ENCODE measurements at regions not wholly inside any gene's neighbourhood (a gene's known extent, or its start where the extent isn't known, plus 50 kb on each side); places are given as distances from the start of the nearest gene placed in this dataset.

- FAIRE-seq = no peak
- H3K4me1 ChIP-seq (ENCODE audit: control insufficient read depth, extremely low read depth, insufficient read depth, low read length) = peaks cover 3% of the 10 kb centered on the region
- DNase-seq (ENCODE audit: low read depth, low spot score) = no peak
Observed at GRCh38 chr2:13533524-13533922, 816.8 kb downstream of the TRIB2 start.

GRCh38 chr2:13536941-13537340 is 820.2 kb downstream of the TRIB2 start:
- Histone ChIP-seq H3K79me2 (ENCODE audit: control insufficient read depth, insufficient read depth, low read length) (no peaks in the 10 kb centered on the region), H3K36me3 (ENCODE audit: control insufficient read depth in 2 of 2, extremely low read depth in 1 of 2, insufficient read depth in 2 of 2, low read length in 2 of 2) (no peaks in the 10 kb centered on the region), H3K4me2 (ENCODE audit: control insufficient read depth, extremely low read depth, insufficient read depth, low read depth, low read length) (no peak overlapping the region), H3K9me3 (ENCODE audit: control insufficient read depth, low read depth, low read length) (no peaks in the 10 kb centered on the region), H4K20me1 (ENCODE audit: control insufficient read depth, extremely low read depth, insufficient read depth, low read length) (no peaks in the 10 kb centered on the region), H3K4me3 (ENCODE audit: control insufficient read depth in 2 of 3, extremely low read depth in 1 of 3, insufficient read depth in 2 of 3, low read depth in 1 of 3, low read length in 3 of 3) (no peak overlapping the region), H3K9me1 (ENCODE audit: control insufficient read depth, extremely low read depth, insufficient read depth, low read length) (no peaks in the 10 kb centered on the region), H3K4me1 (ENCODE audit: control insufficient read depth, extremely low read depth, insufficient read depth, low read length) (peaks cover 3% of the 10 kb centered on the region), H2AFZ (ENCODE audit: control insufficient read depth, low read length) (no peak overlapping the region), H3K27ac (ENCODE audit: control insufficient read depth, insufficient read depth, low read length) (no peak overlapping the region), H3K9ac (ENCODE audit: control insufficient read depth, extremely low read depth, insufficient read depth, low read length) (no peak overlapping the region), H3K27me3 (ENCODE audit: control insufficient read depth, extremely low read depth, insufficient read depth, low read length) (no peaks in the 10 kb centered on the region)
- dilution Hi-C loops (cut with MboI; ENCODE audit: extremely low pct_ligation_motif_present, low sequenced_read_pairs) = no loop called here
- FAIRE-seq (no peak), DNase-seq (ENCODE audit: low read depth, low spot score) (no peak)
- no peak for TF ChIP-seq EZH2 (IDR thresholded peaks at IDR 0.05; ENCODE audit: low read length)
- TF ChIP-seq CTCF (optimal IDR thresholded peaks at IDR 0.05 in 1 of 3, IDR thresholded peaks at IDR 0.05 in 1 of 3, conservative IDR thresholded peaks at IDR 0.05 in 1 of 3; ENCODE audit: extremely low read depth in 1 of 3, insufficient read depth in 2 of 3, low read length in 3 of 3) = no peak

More at GRCh38 chr2:13533524-13533922, 816.8 kb downstream of the TRIB2 start:
- H3K9me1 ChIP-seq (ENCODE audit: control insufficient read depth, extremely low read depth, insufficient read depth, low read length) = no peaks in the 10 kb centered on the region
- no peak overlapping the region for H3K4me2 ChIP-seq (ENCODE audit: control insufficient read depth, extremely low read depth, insufficient read depth, low read depth, low read length)
- H3K79me2 ChIP-seq (ENCODE audit: control insufficient read depth, insufficient read depth, low read length) = no peaks in the 10 kb centered on the region
- H4K20me1 ChIP-seq (ENCODE audit: control insufficient read depth, extremely low read depth, insufficient read depth, low read length) = no peaks in the 10 kb centered on the region
- no peak overlapping the region for H3K4me3 ChIP-seq (ENCODE audit: control insufficient read depth in 2 of 3, extremely low read depth in 1 of 3, insufficient read depth in 2 of 3, low read depth in 1 of 3, low read length in 3 of 3)
- dilution Hi-C loops (cut with MboI; ENCODE audit: extremely low pct_ligation_motif_present, low sequenced_read_pairs) = no loop called here
- no peak overlapping the region for H3K9ac ChIP-seq (ENCODE audit: control insufficient read depth, extremely low read depth, insufficient read depth, low read length)
- H3K36me3 ChIP-seq (ENCODE audit: control insufficient read depth in 2 of 2, extremely low read depth in 1 of 2, insufficient read depth in 2 of 2, low read length in 2 of 2) = no peaks in the 10 kb centered on the region
- H3K9me3 ChIP-seq (ENCODE audit: control insufficient read depth, low read depth, low read length) = no peaks in the 10 kb centered on the region
- H2AFZ ChIP-seq (ENCODE audit: control insufficient read depth, low read length) = no peak overlapping the region
- no peaks in the 10 kb centered on the region for H3K27me3 ChIP-seq (ENCODE audit: control insufficient read depth, extremely low read depth, insufficient read depth, low read length)
- no peak overlapping the region for H3K27ac ChIP-seq (ENCODE audit: control insufficient read depth, insufficient read depth, low read length)
- TF ChIP-seq CTCF (optimal IDR thresholded peaks at IDR 0.05 in 1 of 3, IDR thresholded peaks at IDR 0.05 in 1 of 3, conservative IDR thresholded peaks at IDR 0.05 in 1 of 3; ENCODE audit: extremely low read depth in 1 of 3, insufficient read depth in 2 of 3, low read length in 3 of 3) (no peak), EZH2 (IDR thresholded peaks at IDR 0.05; ENCODE audit: low read length) (no peak)
